ENCODE measurements at regions not wholly inside any gene's neighbourhood (a gene's known extent, or its start where the extent isn't known, plus 50 kb on each side); places are given as distances from the start of the nearest gene placed in this dataset.

GRCh38 chr13:73403355-73404120 is 344.7 kb downstream of the KLF5 start:
- no peak for TF ChIP-seq POLR2AphosphoS5 (IDR thresholded peaks at IDR 0.05)
- TF ChIP-seq POLR2A (IDR thresholded peaks at IDR 0.05; ENCODE audit: low read depth), result no peak
- TF ChIP-seq, protein P1, sequence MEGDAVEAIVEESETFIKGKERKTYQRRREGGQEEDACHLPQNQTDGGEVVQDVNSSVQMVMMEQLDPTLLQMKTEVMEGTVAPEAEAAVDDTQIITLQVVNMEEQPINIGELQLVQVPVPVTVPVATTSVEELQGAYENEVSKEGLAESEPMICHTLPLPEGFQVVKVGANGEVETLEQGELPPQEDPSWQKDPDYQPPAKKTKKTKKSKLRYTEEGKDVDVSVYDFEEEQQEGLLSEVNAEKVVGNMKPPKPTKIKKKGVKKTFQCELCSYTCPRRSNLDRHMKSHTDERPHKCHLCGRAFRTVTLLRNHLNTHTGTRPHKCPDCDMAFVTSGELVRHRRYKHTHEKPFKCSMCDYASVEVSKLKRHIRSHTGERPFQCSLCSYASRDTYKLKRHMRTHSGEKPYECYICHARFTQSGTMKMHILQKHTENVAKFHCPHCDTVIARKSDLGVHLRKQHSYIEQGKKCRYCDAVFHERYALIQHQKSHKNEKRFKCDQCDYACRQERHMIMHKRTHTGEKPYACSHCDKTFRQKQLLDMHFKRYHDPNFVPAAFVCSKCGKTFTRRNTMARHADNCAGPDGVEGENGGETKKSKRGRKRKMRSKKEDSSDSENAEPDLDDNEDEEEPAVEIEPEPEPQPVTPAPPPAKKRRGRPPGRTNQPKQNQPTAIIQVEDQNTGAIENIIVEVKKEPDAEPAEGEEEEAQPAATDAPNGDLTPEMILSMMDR (IDR thresholded peaks at IDR 0.05), result no peak

Data from esophagus muscularis mucosa (tissue), 3 donors.